WI38 (cell line): ENCODE measurements at regions not wholly inside any gene's neighbourhood (a gene's known extent, or its start where the extent isn't known, plus 50 kb on each side); places are given as distances from the start of the nearest gene placed in this dataset.

ENCODE experiments used
- H3K4me3 ChIP-seq: 2 replicates; pipeline ENCODE4 v1.5.1; 2011; ENCODE audit warnings: low read depth, mild to moderate bottlenecking, control low read depth, low read length
- CTCF ChIP-seq: IDR thresholded peaks from 2 replicates; pipeline ENCODE4 v1.5.1; 2012; ENCODE audit warnings: low read depth, mild to moderate bottlenecking, control low read depth, low read length

- peak overlapping the region; percentile 53 for H3K4me3 ChIP-seq
- peak; percentile 65 for TF ChIP-seq CTCF
Measured at GRCh38 chr14:53306267-53306721, 153.2 kb upstream of the DDHD1 start.

- no peak for TF ChIP-seq CTCF
- no peak overlapping the region for H3K4me3 ChIP-seq
Measured at GRCh38 chr14:53304726-53305381, 151.7 kb upstream of the DDHD1 start.

GRCh38 chr14:53295985-53296582 lies 143.0 kb upstream of the DDHD1 start:
- no peak overlapping the region for H3K4me3 ChIP-seq
- TF ChIP-seq CTCF: no peak

GRCh38 chr14:53295372-53295771 lies 142.2 kb upstream of the DDHD1 start:
- no peak for TF ChIP-seq CTCF
- no peak overlapping the region for H3K4me3 ChIP-seq

- TF ChIP-seq CTCF: no peak
- H3K4me3 ChIP-seq: no peak overlapping the region
Measured at GRCh38 chr14:53286301-53286700, 133.2 kb upstream of the DDHD1 start.

GRCh38 chr14:53285821-53286220 lies 132.7 kb upstream of the DDHD1 start:
- TF ChIP-seq CTCF: no peak
- H3K4me3 ChIP-seq: no peak overlapping the region

- no peak for TF ChIP-seq CTCF
Measured at GRCh38 chr14:53285064-53285463, 131.9 kb upstream of the DDHD1 start.

More at GRCh38 chr14:53285064-53285463, 131.9 kb upstream of the DDHD1 start:
- no peak overlapping the region for H3K4me3 ChIP-seq
